Activated CD4-positive, alpha-beta memory T cell treated with anti-CD3 and anti-CD28 coated beads for 36 hours (primary cell): ENCODE measurements at regions not wholly inside any gene's neighbourhood (a gene's known extent, or its start where the extent isn't known, plus 50 kb on each side); places are given as distances from the start of the nearest gene placed in this dataset.

ENCODE experiments used
- CTCF ChIA-PET: fragments of 350-600 bp; sonication (Branson Sonifier 250); formaldehyde crosslinking; loops from one replicate; lab custom pipeline; 2021; ENCODE audit warnings: antibody characterized with exemption, inconsistent platforms; lab: Charles Lee
- POLR2A ChIA-PET: fragments of 350-600 bp; sonication (Branson Sonifier 250); formaldehyde crosslinking; loops from one replicate; lab custom pipeline; 2021; ENCODE audit warnings: antibody characterized with exemption; lab: Charles Lee
- DNase-seq: peaks from one replicate; pipeline ENCODE4 v3.0.0-alpha.2; 2020
- H3K27ac Mint-ChIP-seq: one replicate; pipeline ENCODE4 v1.8.0; 2021; ENCODE audit warnings: mixed read lengths
- H3K27me3 Mint-ChIP-seq: one replicate; pipeline ENCODE4 v1.8.0; 2021; ENCODE audit warnings: mixed read lengths
- H3K36me3 Mint-ChIP-seq: one replicate; pipeline ENCODE4 v1.8.0; 2021; ENCODE audit warnings: mixed read lengths
- H3K4me1 Mint-ChIP-seq: one replicate; pipeline ENCODE4 v1.8.0; 2021; ENCODE audit warnings: low read depth, mixed read lengths
- H3K4me3 Mint-ChIP-seq: one replicate; pipeline ENCODE4 v1.8.0; 2021; ENCODE audit warnings: mild to moderate bottlenecking, mixed read lengths
- H3K9me3 Mint-ChIP-seq: one replicate; pipeline ENCODE4 v1.8.0; 2021; ENCODE audit warnings: mixed read lengths
- intact Hi-C: fragments of 100-400 bp; cut with micrococcal nuclease; formaldehyde crosslinking; loops from one replicate; pipeline ENCODE4 v1.15.1; 2023

GRCh38 chr14:29462772-29463171 is 464.9 kb downstream of the PRKD1 start:
- Mint-ChIP-seq H3K9me3 (peaks cover 14% of the 10 kb centered on the region), H3K4me1 (no peaks in the 10 kb centered on the region), H3K27me3 (no peaks in the 10 kb centered on the region), H3K4me3 (no peak overlapping the region), H3K27ac (no peak overlapping the region), H3K36me3 (no peaks in the 10 kb centered on the region)
- intact Hi-C loops: no loop called here
- POLR2A ChIA-PET: no interaction called here
- no peak for DNase-seq
- CTCF ChIA-PET: no interaction called here

- Mint-ChIP-seq H3K4me3 (no peak overlapping the region), H3K27ac (no peak overlapping the region), H3K9me3 (peaks cover 14% of the 10 kb centered on the region), H3K4me1 (no peaks in the 10 kb centered on the region), H3K36me3 (no peaks in the 10 kb centered on the region), H3K27me3 (no peaks in the 10 kb centered on the region)
- ChIA-PET CTCF (no interaction called here), POLR2A (no interaction called here)
- intact Hi-C loops: no loop called here
- no peak for DNase-seq
Observed at GRCh38 chr14:29463727-29464395, 463.8 kb downstream of the PRKD1 start.

GRCh38 chr14:29465095-29465494 is 462.6 kb downstream of the PRKD1 start:
- intact Hi-C loops: no loop called here
- CTCF ChIA-PET: no interaction called here
- no peak overlapping the region for H3K4me3 Mint-ChIP-seq

GRCh38 chr14:29475641-29476040 is 452.0 kb downstream of the PRKD1 start:
- Mint-ChIP-seq H3K4me3 (no peak overlapping the region), H3K4me1 (no peaks in the 10 kb centered on the region), H3K36me3 (no peaks in the 10 kb centered on the region), H3K27me3 (no peaks in the 10 kb centered on the region), H3K27ac (no peak overlapping the region), H3K9me3 (peaks cover 16% of the 10 kb centered on the region)
- intact Hi-C loops: no loop called here
- DNase-seq: no peak
- ChIA-PET CTCF (no interaction called here), POLR2A (no interaction called here)

More at GRCh38 chr14:29465095-29465494, 462.6 kb downstream of the PRKD1 start:
- no peak overlapping the region for H3K27ac Mint-ChIP-seq
- POLR2A ChIA-PET: no interaction called here
- no peaks in the 10 kb centered on the region for H3K27me3 Mint-ChIP-seq
- H3K36me3 Mint-ChIP-seq: no peaks in the 10 kb centered on the region
- H3K4me1 Mint-ChIP-seq: no peaks in the 10 kb centered on the region
- DNase-seq: no peak
- H3K9me3 Mint-ChIP-seq: peaks cover 11% of the 10 kb centered on the region

GRCh38 chr14:29486132-29486531 is 441.5 kb downstream of the PRKD1 start:
- no peaks in the 10 kb centered on the region for H3K4me1 Mint-ChIP-seq
- no peak overlapping the region for H3K4me3 Mint-ChIP-seq
- no peaks in the 10 kb centered on the region for H3K36me3 Mint-ChIP-seq
- ChIA-PET CTCF (no interaction called here), POLR2A (no interaction called here)
- no peak overlapping the region for H3K27ac Mint-ChIP-seq
- H3K9me3 Mint-ChIP-seq: peaks cover 17% of the 10 kb centered on the region
- intact Hi-C loops: no loop called here
- H3K27me3 Mint-ChIP-seq: no peaks in the 10 kb centered on the region
- DNase-seq: no peak

GRCh38 chr14:29489911-29490425 is 437.7 kb downstream of the PRKD1 start:
- DNase-seq: no peak
- Mint-ChIP-seq H3K9me3 (peaks cover 22% of the 10 kb centered on the region), H3K36me3 (no peaks in the 10 kb centered on the region), H3K27ac (no peak overlapping the region), H3K4me1 (no peaks in the 10 kb centered on the region), H3K27me3 (no peaks in the 10 kb centered on the region), H3K4me3 (no peak overlapping the region)
- POLR2A ChIA-PET: no interaction called here
- CTCF ChIA-PET: no interaction called here
- intact Hi-C loops: no loop called here

- no peak for DNase-seq
- ChIA-PET POLR2A (no interaction called here), CTCF (interaction anchor here (0.7 kb wide), 1 partner anchor 21 kb away, joined by 3 read pairs; no protein-coding TSS in a partner anchor)
- Mint-ChIP-seq H3K27ac (no peak overlapping the region), H3K36me3 (no peaks in the 10 kb centered on the region), H3K4me3 (no peak overlapping the region), H3K27me3 (no peaks in the 10 kb centered on the region), H3K9me3 (peaks cover 12% of the 10 kb centered on the region), H3K4me1 (no peaks in the 10 kb centered on the region)
- intact Hi-C loops: no loop called here
Observed at GRCh38 chr14:29493849-29494248, 433.8 kb downstream of the PRKD1 start.

GRCh38 chr14:29494312-29494711 is 433.3 kb downstream of the PRKD1 start:
- no peaks in the 10 kb centered on the region for H3K36me3 Mint-ChIP-seq
- H3K27me3 Mint-ChIP-seq: no peaks in the 10 kb centered on the region
- H3K4me1 Mint-ChIP-seq: no peaks in the 10 kb centered on the region
- POLR2A ChIA-PET: no interaction called here
- peaks cover 12% of the 10 kb centered on the region for H3K9me3 Mint-ChIP-seq
- intact Hi-C loops: no loop called here
- H3K27ac Mint-ChIP-seq: no peak overlapping the region
- no peak overlapping the region for H3K4me3 Mint-ChIP-seq
- DNase-seq: no peak
- CTCF ChIA-PET: interaction anchor here (0.7 kb wide), 1 partner anchor 20 kb away, joined by 3 read pairs; no protein-coding TSS in a partner anchor

- Mint-ChIP-seq H3K4me3 (no peak overlapping the region), H3K4me1 (no peaks in the 10 kb centered on the region), H3K27ac (no peak overlapping the region), H3K27me3 (no peaks in the 10 kb centered on the region), H3K9me3 (peaks cover 9% of the 10 kb centered on the region), H3K36me3 (no peaks in the 10 kb centered on the region)
- DNase-seq: no peak
- intact Hi-C loops: no loop called here
- CTCF ChIA-PET: no interaction called here
- POLR2A ChIA-PET: no interaction called here
Observed at GRCh38 chr14:29503903-29504302, 423.7 kb downstream of the PRKD1 start.

- H3K4me1 Mint-ChIP-seq: no peaks in the 10 kb centered on the region
- ChIA-PET CTCF (no interaction called here), POLR2A (no interaction called here)
- no peaks in the 10 kb centered on the region for H3K36me3 Mint-ChIP-seq
- no peak overlapping the region for H3K27ac Mint-ChIP-seq
- DNase-seq: no peak
- H3K4me3 Mint-ChIP-seq: no peak overlapping the region
- intact Hi-C loops: no loop called here
- H3K9me3 Mint-ChIP-seq: peaks cover 16% of the 10 kb centered on the region
- no peaks in the 10 kb centered on the region for H3K27me3 Mint-ChIP-seq
Observed at GRCh38 chr14:29518335-29518734, 409.3 kb downstream of the PRKD1 start.

GRCh38 chr14:29521526-29522137 is 406.0 kb downstream of the PRKD1 start:
- Mint-ChIP-seq H3K36me3 (no peaks in the 10 kb centered on the region), H3K4me1 (no peaks in the 10 kb centered on the region), H3K4me3 (no peak overlapping the region), H3K27ac (no peak overlapping the region), H3K27me3 (no peaks in the 10 kb centered on the region), H3K9me3 (peaks cover 10% of the 10 kb centered on the region)
- intact Hi-C loops: loop anchor here (5.0 kb wide), 1 partner anchor 769 kb away; no protein-coding TSS in a partner anchor
- POLR2A ChIA-PET: no interaction called here
- no peak for DNase-seq
- CTCF ChIA-PET: no interaction called here
